ENCODE measurements at regions not wholly inside any gene's neighbourhood (a gene's known extent, or its start where the extent isn't known, plus 50 kb on each side); places are given as distances from the start of the nearest gene placed in this dataset.

GRCh38 chr5:14090755-14091154, 52.4 kb upstream of the TRIO start:
- TF ChIP-seq POLR2A (IDR thresholded peaks at IDR 0.05): no peak
- TF ChIP-seq, protein P1, sequence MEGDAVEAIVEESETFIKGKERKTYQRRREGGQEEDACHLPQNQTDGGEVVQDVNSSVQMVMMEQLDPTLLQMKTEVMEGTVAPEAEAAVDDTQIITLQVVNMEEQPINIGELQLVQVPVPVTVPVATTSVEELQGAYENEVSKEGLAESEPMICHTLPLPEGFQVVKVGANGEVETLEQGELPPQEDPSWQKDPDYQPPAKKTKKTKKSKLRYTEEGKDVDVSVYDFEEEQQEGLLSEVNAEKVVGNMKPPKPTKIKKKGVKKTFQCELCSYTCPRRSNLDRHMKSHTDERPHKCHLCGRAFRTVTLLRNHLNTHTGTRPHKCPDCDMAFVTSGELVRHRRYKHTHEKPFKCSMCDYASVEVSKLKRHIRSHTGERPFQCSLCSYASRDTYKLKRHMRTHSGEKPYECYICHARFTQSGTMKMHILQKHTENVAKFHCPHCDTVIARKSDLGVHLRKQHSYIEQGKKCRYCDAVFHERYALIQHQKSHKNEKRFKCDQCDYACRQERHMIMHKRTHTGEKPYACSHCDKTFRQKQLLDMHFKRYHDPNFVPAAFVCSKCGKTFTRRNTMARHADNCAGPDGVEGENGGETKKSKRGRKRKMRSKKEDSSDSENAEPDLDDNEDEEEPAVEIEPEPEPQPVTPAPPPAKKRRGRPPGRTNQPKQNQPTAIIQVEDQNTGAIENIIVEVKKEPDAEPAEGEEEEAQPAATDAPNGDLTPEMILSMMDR (IDR thresholded peaks at IDR 0.05): no peak

All from esophagus squamous epithelium (tissue), 4 donors.